ENCODE measurements at regions not wholly inside any gene's neighbourhood (a gene's known extent, or its start where the extent isn't known, plus 50 kb on each side); places are given as distances from the start of the nearest gene placed in this dataset.

GRCh38 chr1:187396226-187396625, 567.5 kb downstream of the PLA2G4A start:
- no peak for TF ChIP-seq POLR2A (IDR thresholded peaks at IDR 0.05; ENCODE audit: low read depth, low read length)
- no peak for TF ChIP-seq POLR2AphosphoS5 (IDR thresholded peaks at IDR 0.05; ENCODE audit: low read depth, low read length)

Data from GM12892 (cell line).